Lower leg skin (tissue), 3 donors: ENCODE measurements at regions not wholly inside any gene's neighbourhood (a gene's known extent, or its start where the extent isn't known, plus 50 kb on each side); places are given as distances from the start of the nearest gene placed in this dataset.
"Not testable (repeated sequence)": the region's sequence is repeated elsewhere in the genome, so short reads cannot be mapped to it uniquely, and the experiment has no call there.

Source experiments
- CTCF ChIP-seq, 3 donors: fragments of 450-650 bp; IDR thresholded peaks; one replicate each; pipeline ENCODE4 v1.5.1; 2016; ENCODE audit warnings: antibody characterized with exemption in 3 of 3, mild to moderate bottlenecking in 3 of 3, moderate library complexity in 2 of 3
- POLR2A ChIP-seq, 2 donors: fragments of 450-650 bp; IDR thresholded peaks; one replicate each; pipeline ENCODE4 v1.6.1; 2016 to 2017; ENCODE audit warnings: antibody characterized with exemption in 2 of 2, mild to moderate bottlenecking in 1 of 2, moderate library complexity in 1 of 2

GRCh38 chr9:39604089-39604488 is 248.6 kb downstream of the SPATA31A1 start:
- TF ChIP-seq CTCF, POLR2A (IDR thresholded peaks at IDR 0.05): not testable (repeated sequence)
